H9 (cell line): ENCODE measurements at regions not wholly inside any gene's neighbourhood (a gene's known extent, or its start where the extent isn't known, plus 50 kb on each side); places are given as distances from the start of the nearest gene placed in this dataset.

ENCODE experiments used
- DNase-seq: peaks from one replicate; pipeline ENCODE4 v3.0.0-alpha.2; 2017
- H2AFZ ChIP-seq: one replicate; pipeline ENCODE4 v1.6.1; 2013; ENCODE audit warnings: mild to moderate bottlenecking, low read length, control low read depth, moderate library complexity
- H2AK5ac ChIP-seq: 2 replicates; pipeline ENCODE4 v1.6.1; 2013; ENCODE audit warnings: low read length, control low read depth, mixed read lengths; ENCODE audit not compliant: insufficient read length
- H2BK120ac ChIP-seq: one replicate; pipeline ENCODE4 v1.6.1; 2013; ENCODE audit warnings: low read depth, mild to moderate bottlenecking, low read length, control low read depth, inconsistent platforms; ENCODE audit not compliant: poor library complexity, severe bottlenecking
- H2BK12ac ChIP-seq: 2 replicates; pipeline ENCODE4 v1.6.1; 2013; ENCODE audit warnings: low read length, control low read depth, mixed read lengths, low read depth; ENCODE audit not compliant: insufficient read length
- H2BK15ac ChIP-seq: 2 replicates; pipeline ENCODE4 v1.6.1; 2013; ENCODE audit warnings: low read depth, low read length, control low read depth
- H2BK20ac ChIP-seq: one replicate; pipeline ENCODE4 v1.6.1; 2013; ENCODE audit warnings: low read depth, mild to moderate bottlenecking, low read length, control low read depth, inconsistent platforms; ENCODE audit not compliant: poor library complexity, severe bottlenecking
- H2BK5ac ChIP-seq: 2 replicates; pipeline ENCODE4 v1.6.1; 2013; ENCODE audit warnings: low read length, control low read depth, mixed read lengths; ENCODE audit not compliant: insufficient read length
- H3K14ac ChIP-seq: 2 replicates; pipeline ENCODE4 v1.6.1; 2013; ENCODE audit warnings: low read length, control low read depth; ENCODE audit not compliant: insufficient read depth
- H3K18ac ChIP-seq: 2 replicates; pipeline ENCODE4 v1.6.1; 2013; ENCODE audit warnings: low read depth, mild to moderate bottlenecking, mixed read lengths, low read length, control low read depth; ENCODE audit not compliant: insufficient read length
- H3K23ac ChIP-seq: 2 replicates; pipeline ENCODE4 v1.6.1; 2013; ENCODE audit warnings: low read length, control low read depth, mixed read lengths, low read depth; ENCODE audit not compliant: insufficient read length
- H3K23me2 ChIP-seq: 2 replicates; pipeline ENCODE4 v1.6.1; 2013; ENCODE audit warnings: low read depth, mild to moderate bottlenecking, mixed read lengths, low read length, control low read depth; ENCODE audit not compliant: insufficient read length, poor library complexity, severe bottlenecking
- H3K27ac ChIP-seq: 2 replicates; pipeline ENCODE4 v1.5.1; 2013; ENCODE audit warnings: low read length, control low read depth, mixed read lengths, low read depth; ENCODE audit not compliant: insufficient read length
- H3K27me3 ChIP-seq: 2 replicates; pipeline ENCODE4 v1.6.1; 2013; ENCODE audit warnings: low read length, control low read depth, inconsistent platforms; ENCODE audit not compliant: insufficient read depth
- H3K4ac ChIP-seq: 2 replicates; pipeline ENCODE4 v1.6.1; 2013; ENCODE audit warnings: low read depth, mild to moderate bottlenecking, control low read depth, inconsistent platforms, low read length, moderate library complexity
- H3K4me1 ChIP-seq: 2 replicates; pipeline ENCODE4 v1.6.1; 2013; ENCODE audit warnings: low read length, control low read depth, inconsistent platforms; ENCODE audit not compliant: insufficient read depth
- H3K4me2 ChIP-seq: 2 replicates; pipeline ENCODE4 v1.6.1; 2013; ENCODE audit warnings: low read length, control low read depth, mixed read lengths; ENCODE audit not compliant: insufficient read length, insufficient read depth
- H3K56ac ChIP-seq: 2 replicates; pipeline ENCODE4 v1.6.1; 2013; ENCODE audit warnings: low read depth, mild to moderate bottlenecking, mixed read lengths, low read length, control low read depth; ENCODE audit not compliant: insufficient read length
- H3K79me1 ChIP-seq: 2 replicates; pipeline ENCODE4 v1.6.1; 2013; ENCODE audit warnings: low read depth, mild to moderate bottlenecking, moderate library complexity, low read length, control low read depth, inconsistent platforms; ENCODE audit not compliant: insufficient read depth, poor library complexity, severe bottlenecking
- H3K79me2 ChIP-seq: 2 replicates; pipeline ENCODE4 v1.6.1; 2013; ENCODE audit warnings: low read length, control low read depth, inconsistent platforms; ENCODE audit not compliant: insufficient read depth
- H3K9ac ChIP-seq: 2 replicates; pipeline ENCODE4 v1.6.1; 2013; ENCODE audit warnings: low read length, control low read depth, mixed read lengths; ENCODE audit not compliant: insufficient read length; ENCODE audit errors: extremely low read depth
- H3K9me3 ChIP-seq: one replicate; pipeline ENCODE4 v1.6.1; 2013; ENCODE audit warnings: low read depth, low read length, inconsistent platforms; ENCODE audit not compliant: control insufficient read depth
- H3T11ph ChIP-seq: one replicate; pipeline ENCODE4 v1.6.1; 2013; ENCODE audit warnings: mild to moderate bottlenecking, low read length, control low read depth, inconsistent platforms
- H4K20me1 ChIP-seq: one replicate; pipeline ENCODE4 v1.6.1; 2013; ENCODE audit not compliant: control insufficient read depth, insufficient read length, insufficient read depth
- H4K5ac ChIP-seq: 2 replicates; pipeline ENCODE4 v1.6.1; 2013; ENCODE audit warnings: low read depth, mild to moderate bottlenecking, mixed read lengths, low read length, control low read depth; ENCODE audit not compliant: insufficient read length
- H4K8ac ChIP-seq: replicated peaks from 2 replicates; pipeline ENCODE4 v1.6.1; 2013; ENCODE audit warnings: low read length, control low read depth, mixed read lengths, low read depth; ENCODE audit not compliant: insufficient read length
- H4K91ac ChIP-seq: 2 replicates; pipeline ENCODE4 v1.6.1; 2013; ENCODE audit warnings: low read depth, mild to moderate bottlenecking, moderate library complexity, mixed read lengths, low read length, control low read depth; ENCODE audit not compliant: insufficient read length
- H3K27ac Mint-ChIP-seq, 3 experiments: 2 replicates in 2 of 3; 3 replicates in 1 of 3; pipeline ENCODE4 v1.8.0; 2020 to 2021; ENCODE audit warnings: mixed read lengths in 3 of 3, mild to moderate bottlenecking in 1 of 3, moderate library complexity in 1 of 3
- H3K27me3 Mint-ChIP-seq: 2 replicates; pipeline ENCODE4 v1.8.0; 2021; ENCODE audit warnings: low read depth, mild to moderate bottlenecking, moderate library complexity, mixed read lengths
- H3K36me3 Mint-ChIP-seq, 3 experiments: 2 replicates in 2 of 3; 3 replicates in 1 of 3; pipeline ENCODE4 v1.8.0; 2020 to 2021; ENCODE audit warnings: low read depth in 3 of 3, mixed read lengths in 3 of 3; ENCODE audit not compliant: insufficient read depth in 1 of 3
- H3K4me1 Mint-ChIP-seq, 2 experiments: 2 replicates each; pipeline ENCODE4 v1.8.0; 2020; ENCODE audit warnings: mixed read lengths in 2 of 2
- H3K4me3 Mint-ChIP-seq, 2 experiments: 2 replicates in 1 of 2; 3 replicates in 1 of 2; pipeline ENCODE4 v1.8.0; 2020 to 2021; ENCODE audit warnings: mild to moderate bottlenecking in 2 of 2, mixed read lengths in 2 of 2, moderate library complexity in 1 of 2
- H3K9me3 Mint-ChIP-seq, 2 experiments: 2 replicates in 1 of 2; 3 replicates in 1 of 2; pipeline ENCODE4 v1.8.0; 2020; ENCODE audit warnings: mild to moderate bottlenecking in 2 of 2, mixed read lengths in 2 of 2, moderate library complexity in 1 of 2
- CTCF ChIP-seq: fragments of 200-600 bp; sonication (generic); conservative IDR thresholded peaks from 3 replicates; pipeline ENCODE4 v1.8.0; 2021; ENCODE audit warnings: antibody characterized with exemption, mild to moderate bottlenecking
- WGBS: extraction: QIAGEN DNeasy Blood & Tissue Kit; methylation state at CpG from one replicate; pipeline ENCODE4 v1.1.7; 2013; ENCODE audit warnings: missing lambda C conversion rate, low lambda C conversion rate, mixed read lengths; ENCODE audit not compliant: insufficient read length; ENCODE audit errors: extremely low coverage; 5-methylcytosine and 5-hydroxymethylcytosine counted together

- Mint-ChIP-seq H3K27me3 (no peaks in the 10 kb centered on the region; the same call in 1 of the 2 replicates), H3K4me3 (no peak overlapping the region), H3K4me1 (no peaks in the 10 kb centered on the region), H3K36me3 (peaks cover 0 to 8% (median 5%) of the 10 kb centered on the region in 3 experiments; a peak in 4 of 7 replicates), H3K27ac (no peak overlapping the region), H3K9me3 (peaks cover 6 to 9% of the 10 kb centered on the region in 2 experiments)
- Histone ChIP-seq H3K23me2 (no peaks in the 10 kb centered on the region), H3K56ac (no peak overlapping the region), H2AK5ac (no peak overlapping the region), H3K14ac (no peak overlapping the region), H3K79me2 (no peaks in the 10 kb centered on the region), H3K27me3 (no peaks in the 10 kb centered on the region), H2BK15ac (no peak overlapping the region), H4K8ac (no peak overlapping the region), H2BK20ac (no peak overlapping the region), H3K27ac (no peak overlapping the region), H3K23ac (no peak overlapping the region), H3K9ac (no peak overlapping the region), H2BK5ac (no peak overlapping the region), H2BK120ac (no peak overlapping the region), H3K9me3 (no peaks in the 10 kb centered on the region), H3K4ac (no peak overlapping the region), H3K18ac (no peak overlapping the region), H3T11ph (no peak overlapping the region), H2AFZ (no peak overlapping the region), H4K91ac (no peak overlapping the region), H2BK12ac (no peak overlapping the region), H4K5ac (no peak overlapping the region), H4K20me1 (no peaks in the 10 kb centered on the region), H3K79me1 (no peaks in the 10 kb centered on the region), H3K4me1 (no peaks in the 10 kb centered on the region), H3K4me2 (no peak overlapping the region)
- no CpG with 5 or more reads among the region's 8 CpGs for WGBS
- no peak for DNase-seq
- TF ChIP-seq CTCF: no peak
Observed at GRCh38 chr6:2477666-2478065, 232.3 kb upstream of the GMDS start.
